Posterior vena cava (tissue), 2 donors: ENCODE measurements at regions not wholly inside any gene's neighbourhood (a gene's known extent, or its start where the extent isn't known, plus 50 kb on each side); places are given as distances from the start of the nearest gene placed in this dataset.
"Not testable (repeated sequence)": the region's sequence is repeated elsewhere in the genome, so short reads cannot be mapped to it uniquely, and the experiment has no call there.

ENCODE experiments used
- DNase-seq: peaks from one replicate; pipeline ENCODE4 v3.0.0-alpha.2; 2020; ENCODE audit warnings: low spot score
- intact Hi-C, 2 donors: fragments of 100-400 bp; cut with DNase I; formaldehyde crosslinking; loops; one replicate each; pipeline versions ENCODE4 v1.14.1 to v1.14.2; 2022 to 2023
- donor health status: DM: yes; HTN: yes; CAD: no.
- donor health status: DM: yes; HTN: yes; CAD: no.

- DNase-seq = no peak
- intact Hi-C loops = no loop called here
Observed at GRCh38 chr1:81506699-81507098, 294.0 kb upstream of the ADGRL2 start.

DNA sequence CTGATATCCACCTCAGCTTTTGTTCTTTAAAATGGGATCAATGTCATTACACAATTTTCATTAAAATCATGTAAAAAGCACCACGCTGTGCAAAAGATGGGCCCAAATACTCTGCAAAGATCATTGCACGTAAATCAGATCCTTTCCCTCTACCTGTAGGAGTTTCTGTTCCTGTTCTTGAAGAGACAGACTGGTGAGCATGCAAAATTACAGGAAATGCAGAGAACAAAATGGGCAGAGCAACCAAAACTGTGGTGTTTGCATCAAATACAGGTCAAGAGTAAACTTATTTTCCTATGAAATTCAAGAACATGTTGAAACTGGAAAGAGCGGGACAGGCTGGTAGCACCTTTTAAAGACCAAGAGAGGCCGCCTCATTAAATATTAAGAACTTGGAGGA lies 294.9 kb upstream of the ADGRL2 start:
- intact Hi-C loops = no loop called here
- DNase-seq = no peak

DNA sequence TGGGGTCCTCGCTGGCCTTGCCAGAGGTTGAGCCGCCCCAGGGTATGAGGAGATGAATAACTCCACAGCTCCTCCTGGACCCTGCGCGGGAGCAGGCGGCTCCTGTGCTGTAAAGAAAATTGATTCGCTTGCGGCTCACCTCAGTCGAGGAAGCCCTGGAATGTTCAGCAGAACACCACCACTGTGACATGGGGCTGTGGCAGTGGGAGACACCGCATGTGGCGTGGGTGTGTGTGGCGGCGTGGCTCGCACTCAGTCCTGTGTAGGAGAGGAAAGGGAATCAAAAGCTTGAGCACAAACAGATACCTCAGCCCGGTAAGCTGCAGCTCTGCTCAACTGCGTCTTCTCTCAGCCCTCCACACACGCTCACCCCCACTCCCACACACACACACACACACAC lies 295.9 kb upstream of the ADGRL2 start:
- intact Hi-C loops, DNase-seq: not testable (repeated sequence)

- intact Hi-C loops = not testable (repeated sequence)
Observed at GRCh38 chr1:81502705-81503104, 298.0 kb upstream of the ADGRL2 start.

GRCh38 chr1:81501485-81501884 lies 299.2 kb upstream of the ADGRL2 start:
- DNase-seq, intact Hi-C loops: not testable (repeated sequence)

More at GRCh38 chr1:81502705-81503104, 298.0 kb upstream of the ADGRL2 start:
- DNase-seq = not testable (repeated sequence)

DNA sequence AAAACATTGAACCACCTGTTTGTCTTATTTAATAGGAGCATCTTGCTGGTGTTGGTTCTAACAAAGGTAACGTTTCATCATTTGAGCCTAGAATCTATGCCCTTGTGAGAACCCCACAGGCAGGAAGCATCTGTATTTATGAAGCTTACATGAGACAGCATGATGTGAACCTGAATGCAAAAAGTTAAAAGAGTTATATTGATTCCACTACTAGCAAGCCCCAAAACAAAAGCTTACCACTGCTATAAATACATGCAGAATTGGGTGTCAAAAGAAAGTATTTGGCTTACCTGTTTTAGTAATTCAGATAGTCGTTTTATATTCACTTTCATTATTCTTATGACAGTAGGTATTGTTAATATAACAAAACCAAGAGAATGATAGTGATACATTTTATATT lies 301.2 kb upstream of the ADGRL2 start:
- intact Hi-C loops = no loop called here
- DNase-seq = no peak

DNA sequence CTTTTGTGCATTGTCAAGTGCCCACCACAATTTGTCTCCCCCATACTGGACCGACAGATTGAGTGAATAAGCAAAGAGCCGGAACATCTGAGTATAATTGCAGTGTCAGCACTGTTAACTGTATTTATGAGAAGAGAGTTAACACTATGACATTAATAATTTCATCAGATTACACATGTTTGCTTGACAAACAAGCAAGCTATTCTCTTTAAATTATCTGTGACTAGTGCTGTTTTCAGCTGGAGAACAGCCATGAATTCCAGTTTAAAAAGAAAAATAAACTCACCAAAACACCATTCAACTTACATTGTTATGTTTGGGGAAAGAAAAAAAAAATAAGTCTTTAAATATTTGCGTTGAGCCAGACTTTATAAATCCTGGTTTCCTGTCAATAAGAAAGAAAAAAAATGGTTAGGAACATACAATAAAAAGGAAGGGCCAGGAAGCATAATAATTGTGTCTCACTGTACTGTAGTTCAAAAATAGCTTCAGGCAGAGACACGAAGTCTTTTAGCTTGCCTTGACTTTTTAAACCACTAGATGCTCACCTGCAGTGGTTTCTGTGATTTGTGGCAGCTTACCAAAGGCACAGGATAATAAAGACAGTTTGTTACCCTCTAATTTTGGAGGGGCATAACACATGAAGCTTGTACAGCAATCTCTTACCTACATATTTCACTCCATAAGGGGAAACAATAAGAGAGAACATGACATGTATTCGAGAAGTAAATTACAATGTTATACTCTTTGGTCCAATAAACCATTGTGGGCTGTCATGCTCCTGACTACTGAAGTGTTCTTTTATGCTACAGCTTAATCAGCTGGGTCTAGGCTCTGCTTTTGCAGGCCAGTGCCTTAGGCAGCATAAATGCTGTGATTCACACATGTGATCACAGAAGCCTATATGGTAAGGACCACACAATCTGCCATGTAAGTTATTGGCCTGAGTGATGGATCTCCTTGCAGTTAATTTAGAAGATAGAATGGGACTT lies 302.0 kb upstream of the ADGRL2 start:
- intact Hi-C loops = no loop called here
- no peak for DNase-seq

DNA sequence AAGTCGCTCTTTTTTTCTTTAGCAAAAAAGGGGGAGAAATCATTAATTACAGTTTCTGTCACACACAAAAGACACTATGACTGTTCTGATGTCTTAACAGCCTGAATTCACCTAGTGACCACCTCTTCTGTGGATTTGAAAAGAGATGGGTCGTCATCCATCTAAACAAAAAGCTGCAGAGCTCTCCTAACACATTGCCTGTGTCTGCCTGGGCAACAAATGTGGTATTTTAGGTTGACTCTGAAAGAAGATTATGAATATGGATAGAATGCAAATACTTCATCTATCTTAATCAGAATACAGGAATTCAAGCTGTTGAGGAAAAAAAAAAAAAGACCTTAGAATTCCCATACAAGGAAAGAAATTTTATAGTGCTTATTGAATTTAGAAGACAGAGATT lies 304.4 kb upstream of the ADGRL2 start:
- intact Hi-C loops = no loop called here
- no peak for DNase-seq

- no peak for DNase-seq
- intact Hi-C loops = no loop called here
Observed at GRCh38 chr1:81493102-81493869, 307.4 kb upstream of the ADGRL2 start.

DNA sequence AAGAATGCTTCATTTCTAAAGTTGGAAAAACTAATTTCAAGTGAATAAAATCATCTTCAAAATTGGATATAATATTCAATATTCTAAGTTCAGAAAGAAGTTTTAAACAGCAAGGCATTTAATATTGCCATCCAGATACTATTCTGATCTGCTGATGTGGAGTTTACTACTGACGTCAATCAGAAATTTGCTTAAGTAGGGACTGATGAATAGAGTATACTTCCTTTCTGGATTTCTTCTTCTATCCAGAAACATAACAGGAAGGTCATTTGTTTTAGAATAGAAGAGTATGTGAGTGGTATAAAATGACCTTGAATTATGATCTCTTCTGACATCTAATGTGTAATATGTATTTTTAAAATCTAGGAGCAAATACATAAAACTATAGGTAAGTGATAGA lies 308.1 kb upstream of the ADGRL2 start:
- intact Hi-C loops = no loop called here
- DNase-seq = no peak

- intact Hi-C loops = no loop called here
- DNase-seq = no peak
Observed at GRCh38 chr1:81490614-81491013, 310.1 kb upstream of the ADGRL2 start.

GRCh38 chr1:81489372-81489934 lies 311.3 kb upstream of the ADGRL2 start:
- no peak for DNase-seq
- intact Hi-C loops = no loop called here

- no peak for DNase-seq
- intact Hi-C loops = no loop called here
Observed at GRCh38 chr1:81484284-81484683, 316.4 kb upstream of the ADGRL2 start.

- intact Hi-C loops = no loop called here
- no peak for DNase-seq
Observed at GRCh38 chr1:81478219-81478618, 322.5 kb upstream of the ADGRL2 start.

- DNase-seq = no peak
- intact Hi-C loops = no loop called here
Observed at GRCh38 chr1:81477710-81478109, 323.0 kb upstream of the ADGRL2 start.

DNA sequence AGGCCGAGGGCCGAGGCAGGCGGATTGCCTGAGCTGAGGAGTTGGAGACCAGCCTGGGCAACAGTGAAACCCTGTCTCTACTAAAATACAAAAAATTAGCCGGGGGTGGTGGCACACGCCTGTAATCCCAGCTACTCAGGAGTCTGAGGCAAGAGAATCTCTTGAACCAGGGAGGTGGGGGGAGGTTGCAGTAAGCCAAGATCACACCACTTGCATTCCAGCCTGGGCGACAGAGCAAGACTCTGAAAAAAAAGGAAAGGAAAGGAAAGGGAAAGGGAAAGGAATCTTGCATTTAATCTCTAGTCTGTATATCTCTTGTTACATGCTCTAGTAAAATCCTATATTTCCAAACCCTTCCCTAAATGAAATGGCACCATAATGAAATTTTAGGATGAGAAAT lies 328.3 kb upstream of the ADGRL2 start:
- intact Hi-C loops = no loop called here
- no peak for DNase-seq

- DNase-seq = no peak
- intact Hi-C loops = no loop called here
Observed at GRCh38 chr1:81471255-81471654, 329.5 kb upstream of the ADGRL2 start.

GRCh38 chr1:81470275-81470674 lies 330.5 kb upstream of the ADGRL2 start:
- intact Hi-C loops = no loop called here
- no peak for DNase-seq

DNA sequence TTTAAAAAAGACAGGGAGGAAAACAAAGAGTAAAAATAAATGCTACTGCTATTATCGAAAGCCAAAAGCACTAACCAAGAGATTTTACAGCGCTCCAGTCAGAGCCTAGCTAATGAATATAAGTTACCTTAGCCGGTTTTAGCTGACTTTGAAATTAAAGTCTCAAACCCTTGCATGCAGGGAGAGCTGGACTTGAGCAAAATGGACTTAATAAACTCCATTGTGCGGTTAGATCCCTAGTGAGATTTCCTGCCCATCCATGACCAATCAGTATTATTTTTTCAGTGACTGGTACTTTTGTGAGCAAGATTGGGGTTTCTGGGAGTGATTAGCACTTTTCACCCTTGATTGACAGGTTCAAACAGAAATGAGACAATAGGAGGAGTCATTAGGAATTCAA lies 333.4 kb upstream of the ADGRL2 start:
- DNase-seq = no peak
- intact Hi-C loops = no loop called here

- DNase-seq = no peak
- intact Hi-C loops = no loop called here
Observed at GRCh38 chr1:81466961-81467360, 333.8 kb upstream of the ADGRL2 start.
